CD4-positive, alpha-beta memory T cell (primary cell): ENCODE measurements at regions not wholly inside any gene's neighbourhood (a gene's known extent, or its start where the extent isn't known, plus 50 kb on each side); places are given as distances from the start of the nearest gene placed in this dataset.

Source experiments
- CTCF ChIA-PET: fragments of 350-600 bp; sonication (Branson Sonifier 250); formaldehyde crosslinking; loops from one replicate; lab custom pipeline; 2021; ENCODE audit warnings: inconsistent platforms; ENCODE audit not compliant: partially characterized antibody; lab: Charles Lee
- POLR2A ChIA-PET: fragments of 350-600 bp; sonication (Branson Sonifier 250); formaldehyde crosslinking; loops from one replicate; lab custom pipeline; 2021; ENCODE audit not compliant: partially characterized antibody; lab: Charles Lee
- DNase-seq, 5 donors: peaks; one replicate each; pipeline versions ENCODE4 v3.0.0 to v3.0.0-alpha.2; 2020 to 2022; ENCODE audit warnings: mixed read lengths in 1 of 5
- H3K27ac ChIP-seq: one replicate; pipeline ENCODE4 v1.7.0; 2013; ENCODE audit warnings: low read depth, low read length
- H3K27me3 ChIP-seq: 2 replicates; pipeline ENCODE4 v1.7.0; 2013; ENCODE audit warnings: mild to moderate bottlenecking, low read length, moderate library complexity; ENCODE audit not compliant: insufficient read depth
- H3K36me3 ChIP-seq: 2 replicates; pipeline ENCODE4 v1.7.0; 2013; ENCODE audit warnings: mild to moderate bottlenecking, low read length, moderate library complexity; ENCODE audit not compliant: insufficient read depth
- H3K4me1 ChIP-seq: 2 replicates; pipeline ENCODE4 v1.7.0; 2013; ENCODE audit warnings: mild to moderate bottlenecking, low read length, moderate library complexity; ENCODE audit not compliant: insufficient read depth
- H3K4me3 ChIP-seq, 2 donors: one replicate each; pipeline ENCODE4 v1.7.0; 2013; ENCODE audit warnings: low read length in 2 of 2, mild to moderate bottlenecking in 1 of 2
- H3K9me3 ChIP-seq, 2 donors: one replicate each; pipeline ENCODE4 v1.7.0; 2013; ENCODE audit warnings: low read length in 2 of 2, control low read depth in 1 of 2; ENCODE audit not compliant: control insufficient read depth in 1 of 2
- H3K27ac Mint-ChIP-seq, 7 donors: one replicate each; pipeline ENCODE4 v1.8.0; 2020 to 2021; ENCODE audit warnings: mixed read lengths in 7 of 7, mild to moderate bottlenecking in 6 of 7, inconsistent platforms in 3 of 7, moderate library complexity in 3 of 7
- H3K27me3 Mint-ChIP-seq, 2 donors: one replicate each; pipeline ENCODE4 v1.8.0; 2020 to 2021; ENCODE audit warnings: mixed read lengths in 2 of 2
- H3K36me3 Mint-ChIP-seq, 2 donors: one replicate each; pipeline ENCODE4 v1.8.0; 2020 to 2021; ENCODE audit warnings: mixed read lengths in 2 of 2, inconsistent platforms in 1 of 2, mild to moderate bottlenecking in 1 of 2
- H3K4me1 Mint-ChIP-seq, 4 donors: one replicate each; pipeline ENCODE4 v1.8.0; 2020 to 2021; ENCODE audit warnings: mixed read lengths in 4 of 4, mild to moderate bottlenecking in 1 of 4
- H3K4me3 Mint-ChIP-seq, 8 donors: one replicate each; pipeline ENCODE4 v1.8.0; 2020 to 2021; ENCODE audit warnings: mixed read lengths in 8 of 8, mild to moderate bottlenecking in 7 of 8, moderate library complexity in 6 of 8, inconsistent platforms in 3 of 8
- H3K9me3 Mint-ChIP-seq, 8 donors: one replicate each; pipeline ENCODE4 v1.8.0; 2020 to 2021; ENCODE audit warnings: mixed read lengths in 8 of 8, mild to moderate bottlenecking in 5 of 8, inconsistent platforms in 3 of 8, moderate library complexity in 1 of 8
- intact Hi-C: fragments of 100-400 bp; cut with micrococcal nuclease; formaldehyde crosslinking; loops from one replicate; pipeline ENCODE4 v1.15.1; 2023

- no peaks in the 10 kb centered on the region for H3K4me1 Mint-ChIP-seq
- intact Hi-C loops, result no loop called here
- Histone ChIP-seq H3K27ac (no peak overlapping the region), H3K4me3 (no peak overlapping the region), H3K27me3 (no peaks in the 10 kb centered on the region), H3K9me3 (no peaks in the 10 kb centered on the region), H3K36me3 (no peaks in the 10 kb centered on the region), H3K4me1 (no peaks in the 10 kb centered on the region)
- H3K4me3 Mint-ChIP-seq, result no peak overlapping the region
- CTCF ChIA-PET, result no interaction called here
- POLR2A ChIA-PET, result no interaction called here
- no peaks in the 10 kb centered on the region for H3K27me3 Mint-ChIP-seq
- peaks cover 0 to 11% (median under 1%) of the 10 kb centered on the region in 8 donors for H3K9me3 Mint-ChIP-seq
- H3K27ac Mint-ChIP-seq, result no peak overlapping the region
- H3K36me3 Mint-ChIP-seq, result no peaks in the 10 kb centered on the region
- no peak for DNase-seq
Observed at GRCh38 chr7:126052229-126052628, 1122.6 kb upstream of the POT1 start.

- no peak overlapping the region for H3K27ac Mint-ChIP-seq
- CTCF ChIA-PET, result no interaction called here
Observed at GRCh38 chr7:126044662-126045061, 1115.0 kb upstream of the POT1 start.

GRCh38 chr7:126041472-126041871 lies 1111.8 kb upstream of the POT1 start:
- intact Hi-C loops, result no loop called here
- no peaks in the 10 kb centered on the region for H3K27me3 Mint-ChIP-seq
- H3K27ac Mint-ChIP-seq, result no peak overlapping the region
- DNase-seq, result no peak
- Histone ChIP-seq H3K27me3 (no peaks in the 10 kb centered on the region), H3K4me1 (no peaks in the 10 kb centered on the region), H3K4me3 (no peak overlapping the region), H3K36me3 (no peaks in the 10 kb centered on the region), H3K9me3 (no peaks in the 10 kb centered on the region), H3K27ac (no peak overlapping the region)
- POLR2A ChIA-PET, result no interaction called here
- no peaks in the 10 kb centered on the region for H3K4me1 Mint-ChIP-seq
- H3K36me3 Mint-ChIP-seq, result no peaks in the 10 kb centered on the region
- H3K9me3 Mint-ChIP-seq, result peaks cover 0 to 8% (median 0%) of the 10 kb centered on the region in 8 donors
- no peak overlapping the region for H3K4me3 Mint-ChIP-seq
- CTCF ChIA-PET, result no interaction called here

More at GRCh38 chr7:126044662-126045061, 1115.0 kb upstream of the POT1 start:
- peaks cover 0 to 7% (median 2%) of the 10 kb centered on the region in 8 donors for H3K9me3 Mint-ChIP-seq
- H3K27me3 Mint-ChIP-seq, result no peaks in the 10 kb centered on the region
- Histone ChIP-seq H3K36me3 (no peaks in the 10 kb centered on the region), H3K4me3 (no peak overlapping the region), H3K27ac (no peak overlapping the region), H3K9me3 (no peaks in the 10 kb centered on the region), H3K4me1 (no peaks in the 10 kb centered on the region), H3K27me3 (no peaks in the 10 kb centered on the region)
- POLR2A ChIA-PET, result no interaction called here
- no peak for DNase-seq
- no peaks in the 10 kb centered on the region for H3K4me1 Mint-ChIP-seq
- H3K4me3 Mint-ChIP-seq, result no peak overlapping the region
- intact Hi-C loops, result no loop called here
- no peaks in the 10 kb centered on the region for H3K36me3 Mint-ChIP-seq

- H3K4me3 ChIP-seq, result no peak overlapping the region
- Mint-ChIP-seq H3K4me1 (no peaks in the 10 kb centered on the region), H3K27me3 (no peaks in the 10 kb centered on the region), H3K9me3 (peaks cover 0 to 8% (median 1%) of the 10 kb centered on the region in 8 donors), H3K36me3 (no peaks in the 10 kb centered on the region), H3K4me3 (no peak overlapping the region), H3K27ac (no peak overlapping the region)
- H3K4me1 ChIP-seq, result no peaks in the 10 kb centered on the region
- no peaks in the 10 kb centered on the region for H3K9me3 ChIP-seq
- POLR2A ChIA-PET, result no interaction called here
- H3K27ac ChIP-seq, result no peak overlapping the region
- CTCF ChIA-PET, result no interaction called here
- peak in 1 of 5 donors; percentile 31 for DNase-seq
- intact Hi-C loops, result no loop called here
- H3K36me3 ChIP-seq, result no peaks in the 10 kb centered on the region
- H3K27me3 ChIP-seq, result no peaks in the 10 kb centered on the region
Observed at GRCh38 chr7:126040114-126041045, 1110.8 kb upstream of the POT1 start.

GRCh38 chr7:126026421-126027088 lies 1096.9 kb upstream of the POT1 start:
- no peaks in the 10 kb centered on the region for H3K36me3 Mint-ChIP-seq
- no peaks in the 10 kb centered on the region for H3K27me3 Mint-ChIP-seq
- Histone ChIP-seq H3K27me3 (no peaks in the 10 kb centered on the region), H3K4me3 (no peak overlapping the region), H3K27ac (no peak overlapping the region), H3K36me3 (no peaks in the 10 kb centered on the region), H3K9me3 (no peaks in the 10 kb centered on the region), H3K4me1 (no peaks in the 10 kb centered on the region)
- H3K4me3 Mint-ChIP-seq, result no peak overlapping the region
- ChIA-PET CTCF (no interaction called here), POLR2A (no interaction called here)
- DNase-seq, result no peak
- H3K27ac Mint-ChIP-seq, result no peak overlapping the region
- no peaks in the 10 kb centered on the region for H3K4me1 Mint-ChIP-seq
- H3K9me3 Mint-ChIP-seq, result peaks cover 0 to 6% (median 0%) of the 10 kb centered on the region in 8 donors
- intact Hi-C loops, result no loop called here

- no peaks in the 10 kb centered on the region for H3K36me3 ChIP-seq
- no peaks in the 10 kb centered on the region for H3K4me1 ChIP-seq
- Mint-ChIP-seq H3K4me1 (no peaks in the 10 kb centered on the region), H3K27me3 (no peaks in the 10 kb centered on the region), H3K27ac (no peak overlapping the region), H3K4me3 (no peak overlapping the region), H3K9me3 (peaks cover 0 to 6% (median 3%) of the 10 kb centered on the region in 8 donors), H3K36me3 (no peaks in the 10 kb centered on the region)
- intact Hi-C loops, result no loop called here
- CTCF ChIA-PET, result no interaction called here
- no peak for DNase-seq
- no peak overlapping the region for H3K27ac ChIP-seq
- no peak overlapping the region for H3K4me3 ChIP-seq
- no peaks in the 10 kb centered on the region for H3K27me3 ChIP-seq
- POLR2A ChIA-PET, result no interaction called here
- H3K9me3 ChIP-seq, result no peaks in the 10 kb centered on the region
Observed at GRCh38 chr7:126022452-126022851, 1092.8 kb upstream of the POT1 start.

- H3K27ac ChIP-seq, result no peak overlapping the region
- Mint-ChIP-seq H3K4me1 (no peaks in the 10 kb centered on the region), H3K9me3 (peaks cover 0 to 9% (median 2%) of the 10 kb centered on the region in 8 donors), H3K36me3 (no peaks in the 10 kb centered on the region), H3K27ac (no peak overlapping the region), H3K4me3 (no peak overlapping the region), H3K27me3 (no peaks in the 10 kb centered on the region)
- no peaks in the 10 kb centered on the region for H3K4me1 ChIP-seq
- no peak overlapping the region for H3K4me3 ChIP-seq
- H3K36me3 ChIP-seq, result no peaks in the 10 kb centered on the region
- intact Hi-C loops, result no loop called here
- POLR2A ChIA-PET, result no interaction called here
- no peaks in the 10 kb centered on the region for H3K27me3 ChIP-seq
- no peaks in the 10 kb centered on the region for H3K9me3 ChIP-seq
- CTCF ChIA-PET, result no interaction called here
- DNase-seq, result no peak
Observed at GRCh38 chr7:126016722-126017121, 1087.1 kb upstream of the POT1 start.
